HPDE6-E6E7 (cell line): ENCODE measurements at regions not wholly inside any gene's neighbourhood (a gene's known extent, or its start where the extent isn't known, plus 50 kb on each side); places are given as distances from the start of the nearest gene placed in this dataset.

Experiments used
- DNase-seq: peaks from one replicate; pipeline ENCODE4 v3.0.0; 2011; ENCODE audit warnings: missing footprints; ENCODE audit errors: extremely low spot score

- DNase-seq: no peak
Measured at GRCh38 chr1:5427026-5427613, 565.1 kb downstream of the NPHP4 start.

GRCh38 chr1:5424802-5425703, 567.2 kb downstream of the NPHP4 start:
- no peak for DNase-seq

GRCh38 chr1:5423109-5423508, 569.1 kb downstream of the NPHP4 start:
- DNase-seq: no peak

- no peak for DNase-seq
Measured at GRCh38 chr1:5419501-5419900, 572.7 kb downstream of the NPHP4 start.

GRCh38 chr1:5416518-5416917, 575.7 kb downstream of the NPHP4 start:
- no peak for DNase-seq

- DNase-seq: no peak
Measured at GRCh38 chr1:5415606-5416005, 576.6 kb downstream of the NPHP4 start.

DNA sequence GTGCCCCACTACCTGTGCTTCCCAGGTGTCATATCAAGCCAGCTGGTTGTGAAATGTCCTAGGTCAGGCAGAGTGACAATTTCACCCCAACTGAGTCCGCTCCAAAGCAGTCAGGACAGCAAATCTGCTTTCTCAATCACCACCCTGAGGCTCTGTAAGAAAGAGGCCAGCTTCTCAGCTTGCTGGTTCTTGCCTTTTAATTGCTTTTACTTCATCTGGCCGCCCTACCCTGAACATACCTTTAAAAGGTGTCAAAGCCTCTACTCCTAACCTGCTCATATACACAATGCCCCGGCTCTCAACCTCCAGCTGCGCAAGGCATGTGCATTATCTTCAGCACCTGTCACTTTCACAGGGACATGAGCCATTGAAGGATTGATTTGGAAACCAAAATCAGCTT, 581.6 kb downstream of the NPHP4 start:
- no peak for DNase-seq

- DNase-seq: no peak
Measured at GRCh38 chr1:5408401-5408800, 583.8 kb downstream of the NPHP4 start.

DNA sequence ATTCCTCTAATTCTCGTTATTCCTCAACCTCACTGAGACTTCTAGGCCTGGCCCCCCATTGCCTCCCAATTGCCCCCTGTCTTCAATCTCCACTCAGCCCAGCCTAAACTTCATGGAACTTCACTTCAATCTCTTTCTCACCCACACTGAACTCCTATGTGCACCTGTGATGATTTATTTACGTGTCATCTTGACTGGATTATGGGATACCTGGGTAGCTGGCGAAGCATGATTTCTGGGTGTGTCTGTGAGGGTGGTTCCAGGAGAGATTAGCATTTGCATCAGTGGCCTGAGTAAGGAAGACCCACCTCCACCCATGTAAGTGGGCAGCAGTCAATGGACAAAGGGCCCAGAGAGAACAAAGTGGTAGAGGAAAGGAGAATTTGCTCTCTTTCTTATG, 587.0 kb downstream of the NPHP4 start:
- no peak for DNase-seq

DNA sequence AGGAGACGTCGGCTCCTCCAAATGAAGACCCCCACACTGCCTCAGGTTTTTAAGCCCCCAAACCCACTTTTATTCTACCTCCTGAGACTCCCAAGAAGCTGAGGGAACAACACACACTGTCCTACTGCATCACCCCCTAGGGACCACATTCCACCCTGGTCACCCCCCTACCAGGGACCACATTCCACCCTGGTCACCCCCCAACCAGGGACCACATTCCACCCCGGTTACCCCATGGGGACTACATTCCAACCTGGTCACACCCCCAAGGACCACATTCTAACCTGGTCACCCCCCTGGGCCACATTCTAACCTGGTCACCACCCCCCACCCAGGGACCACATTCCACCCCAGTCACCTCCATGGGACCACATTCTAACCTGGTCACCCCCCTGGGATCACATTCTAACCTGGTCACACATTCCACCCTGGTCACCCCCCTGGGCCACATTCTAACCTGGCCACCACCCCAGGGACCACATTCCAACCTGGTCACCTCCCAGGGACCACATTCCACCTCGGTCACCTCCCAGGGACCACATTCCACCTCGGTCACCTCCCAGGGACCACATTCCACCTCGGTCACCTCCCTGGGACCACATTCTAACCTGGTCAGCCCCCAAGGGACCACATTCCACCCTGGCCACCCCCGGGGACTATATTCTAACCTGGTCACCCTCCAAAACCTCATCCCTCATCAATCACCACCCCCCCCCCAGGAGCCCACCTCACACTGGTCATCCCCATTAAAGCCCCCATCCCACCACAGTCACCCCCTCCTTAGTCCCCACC, 587.6 kb downstream of the NPHP4 start:
- no peak for DNase-seq

DNA sequence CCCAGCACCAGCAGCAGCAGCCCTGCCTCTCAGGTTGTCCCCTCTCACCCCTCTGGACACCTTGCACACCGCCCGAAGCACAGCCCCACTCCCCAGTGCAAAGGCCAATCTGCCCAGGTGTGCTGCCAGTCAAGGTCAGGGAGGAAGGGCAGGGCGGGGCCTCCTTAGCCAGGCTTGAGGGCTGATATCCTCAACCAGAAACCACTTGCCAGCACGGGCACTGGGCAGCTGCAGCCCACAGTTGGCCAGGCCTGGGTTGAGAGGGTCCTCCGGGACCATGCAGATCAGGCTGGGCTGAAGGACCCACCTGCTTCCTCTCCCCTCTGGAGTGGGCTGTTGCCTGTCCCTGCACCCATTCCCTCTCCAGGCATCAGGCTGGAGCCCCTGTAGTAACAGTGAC, 588.3 kb downstream of the NPHP4 start:
- DNase-seq: no peak

DNA sequence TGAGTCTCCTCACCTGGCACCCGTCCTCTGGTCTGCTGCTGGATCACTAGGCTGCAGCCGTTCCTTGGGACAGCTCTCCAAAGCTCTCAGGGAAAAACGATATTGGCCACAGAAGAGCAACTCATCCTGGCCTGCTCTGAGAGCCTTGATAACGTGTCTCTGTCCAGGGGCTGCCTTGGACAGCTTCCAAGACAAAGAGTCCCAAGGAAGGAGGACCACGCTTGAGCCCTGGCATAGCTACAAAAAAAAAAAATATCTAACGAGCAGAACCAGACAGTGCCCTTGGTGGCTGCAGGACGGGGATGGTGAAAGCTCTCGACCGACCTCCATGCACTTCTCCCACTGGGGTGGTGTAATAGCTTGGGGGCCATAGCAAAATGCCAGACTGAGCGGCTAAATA, 589.6 kb downstream of the NPHP4 start:
- DNase-seq: no peak

- no peak for DNase-seq
Measured at GRCh38 chr1:5399771-5400170, 592.5 kb downstream of the NPHP4 start.

DNA sequence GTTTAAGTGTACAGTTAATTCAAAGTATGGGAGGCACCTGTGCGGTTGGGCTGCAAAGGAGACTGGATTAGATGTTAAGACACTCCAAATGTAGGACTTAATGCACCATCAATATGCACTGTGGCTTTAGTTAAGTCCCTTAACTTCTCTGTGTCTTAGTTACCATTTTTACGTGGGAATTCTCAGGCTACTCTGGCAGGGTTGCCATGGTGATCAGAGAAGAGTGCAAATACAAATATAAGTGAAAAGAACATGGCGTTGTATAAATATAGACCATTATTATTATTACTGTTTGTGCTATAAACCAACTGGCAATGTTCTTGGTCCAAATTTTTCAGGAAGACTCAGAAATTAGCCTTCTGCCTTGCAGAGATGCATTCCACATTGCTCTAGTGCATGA, 595.6 kb downstream of the NPHP4 start:
- no peak for DNase-seq

GRCh38 chr1:5394111-5394510, 598.1 kb downstream of the NPHP4 start:
- no peak for DNase-seq

DNA sequence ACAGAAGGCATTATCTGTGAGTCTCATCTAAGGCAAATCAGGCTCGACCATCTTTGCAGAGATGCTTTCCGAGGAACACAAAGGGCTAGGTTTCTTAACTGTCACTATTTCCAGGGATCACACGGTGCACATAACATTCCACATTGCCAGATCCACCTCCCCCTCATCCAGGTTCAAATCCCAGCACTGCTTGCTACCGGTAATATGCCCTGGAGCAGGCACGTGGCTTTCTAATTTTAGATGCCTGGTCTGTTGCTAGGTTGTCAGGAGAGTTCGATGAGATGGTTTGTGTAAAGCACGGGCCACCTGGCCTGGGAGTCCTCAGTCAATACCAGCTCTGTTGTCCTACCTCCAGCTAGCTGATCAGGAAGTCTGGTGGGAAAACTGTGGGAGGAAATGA, 598.6 kb downstream of the NPHP4 start:
- DNase-seq: no peak

DNA sequence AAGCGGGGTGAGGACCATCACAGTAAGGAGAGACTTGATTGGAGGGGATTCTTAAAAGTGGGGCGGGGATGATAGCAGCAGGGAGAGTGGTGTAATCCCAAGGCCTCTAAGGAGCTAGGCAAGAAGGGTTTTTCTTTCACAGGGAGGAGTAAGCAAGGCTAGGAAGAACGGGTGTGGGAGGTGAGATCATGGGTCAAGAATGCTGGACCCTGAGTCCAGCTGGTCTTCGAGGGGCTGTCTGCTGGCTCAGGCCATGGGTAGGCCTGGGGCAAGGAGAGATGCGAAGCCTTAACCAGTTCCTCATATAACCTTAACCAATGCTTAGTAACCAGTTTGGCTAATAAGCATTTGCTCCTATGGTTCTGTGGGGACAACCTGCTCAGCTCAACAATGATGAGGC, 599.1 kb downstream of the NPHP4 start:
- no peak for DNase-seq

GRCh38 chr1:5391725-5392124, 600.5 kb downstream of the NPHP4 start:
- DNase-seq: no peak

- DNase-seq: no peak
Measured at GRCh38 chr1:5390504-5390903, 601.7 kb downstream of the NPHP4 start.

DNA sequence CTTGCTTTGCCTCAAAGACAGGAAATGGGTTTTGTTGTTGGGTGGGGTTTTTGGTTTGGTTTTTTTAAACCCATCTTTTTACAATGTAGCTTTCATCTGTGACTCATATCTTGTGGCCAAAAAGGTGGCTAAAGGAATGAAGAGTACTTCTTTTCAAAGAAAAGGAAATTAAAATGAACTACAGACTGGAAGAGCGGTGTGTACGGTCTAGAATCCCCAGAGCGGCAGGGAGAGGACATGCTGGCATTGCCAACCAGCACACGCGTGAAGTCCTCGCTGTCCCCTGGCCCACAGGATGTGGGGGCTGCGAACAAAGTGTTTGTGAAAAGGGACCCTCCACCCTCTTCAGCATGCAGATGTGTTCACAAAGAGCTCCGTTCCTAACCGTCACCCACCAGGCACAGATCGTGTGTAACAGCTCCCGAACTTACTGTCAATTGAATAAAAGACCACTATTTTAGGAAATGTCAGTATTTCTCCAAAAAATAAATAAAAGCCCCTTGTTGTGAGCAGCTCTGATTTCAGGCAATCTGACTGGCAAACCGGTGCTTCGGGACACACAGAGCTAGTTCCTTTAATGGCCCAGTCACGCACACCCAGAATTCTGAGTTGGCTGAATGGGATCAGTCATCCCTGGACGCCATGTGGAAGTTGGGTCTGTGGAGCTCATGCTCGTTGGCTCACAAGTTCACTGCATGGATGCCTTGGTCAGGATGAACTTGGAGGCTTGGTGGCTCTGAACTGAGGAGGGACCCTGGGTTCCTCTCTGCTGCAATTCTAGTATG, 602.9 kb downstream of the NPHP4 start:
- DNase-seq: no peak

- no peak for DNase-seq
Measured at GRCh38 chr1:5388622-5389021, 603.6 kb downstream of the NPHP4 start.

GRCh38 chr1:5386371-5386770, 605.9 kb downstream of the NPHP4 start:
- no peak for DNase-seq
